Upper lobe of left lung (tissue), 4 donors: ENCODE measurements at regions not wholly inside any gene's neighbourhood (a gene's known extent, or its start where the extent isn't known, plus 50 kb on each side); places are given as distances from the start of the nearest gene placed in this dataset.

Experiments
- CTCF ChIP-seq, 6 experiments: fragments of 450-650 bp in 4 of 6; fragments of 200-600 bp in 2 of 6; sonication (generic) in 2 of 6; IDR thresholded peaks; one replicate each; pipeline ENCODE4 v1.5.1; 2016 to 2019; ENCODE audit warnings: antibody characterized with exemption in 6 of 6
- EP300 ChIP-seq, 4 donors: sonication (generic); formaldehyde crosslinking; IDR thresholded peaks; one replicate each; pipeline ENCODE4 v1.5.1; 2017; ENCODE audit warnings: antibody characterized with exemption in 4 of 4, control low read depth in 2 of 4
- POLR2A ChIP-seq, 4 donors: fragments of 450-650 bp; IDR thresholded peaks; one replicate each; pipeline ENCODE4 v1.5.1; 2016 to 2017; ENCODE audit warnings: antibody characterized with exemption in 4 of 4, mild to moderate bottlenecking in 2 of 4
- POLR2AphosphoS5 ChIP-seq, 2 donors: sonication (generic); formaldehyde crosslinking; IDR thresholded peaks; one replicate each; pipeline ENCODE4 v1.5.1; 2017; ENCODE audit warnings: antibody characterized with exemption in 2 of 2

- TF ChIP-seq POLR2AphosphoS5 (IDR thresholded peaks at IDR 0.05) (no peak), CTCF (IDR thresholded peaks at IDR 0.05) (no peak), POLR2A (IDR thresholded peaks at IDR 0.05) (no peak), EP300 (IDR thresholded peaks at IDR 0.05) (no peak)
These were observed 156.5 kb upstream of the CHST15 start for GRCh38 chr10:124249812-124250432.
